ENCODE measurements at regions not wholly inside any gene's neighbourhood (a gene's known extent, or its start where the extent isn't known, plus 50 kb on each side); places are given as distances from the start of the nearest gene placed in this dataset.
"Not testable (repeated sequence)": the region's sequence is repeated elsewhere in the genome, so short reads cannot be mapped to it uniquely, and the experiment has no call there.

- not testable (repeated sequence) for TF ChIP-seq CTCF, POLR2A (IDR thresholded peaks at IDR 0.05)
These were observed 1099.1 kb downstream of the EPHA3 start for GRCh38 chr3:90206482-90206881.
